Activated T-cell treated with anti-CD3 and anti-CD28 coated beads, Interleukin-2, amount 50 U/mL, for 4 hours (primary cell): ENCODE measurements at regions not wholly inside any gene's neighbourhood (a gene's known extent, or its start where the extent isn't known, plus 50 kb on each side); places are given as distances from the start of the nearest gene placed in this dataset.

Source experiments
- ATAC-seq, 2 donors: fragments of 200-7000 bp; cut with Tn5 transposase; one replicate each; pipeline ENCODE4 v1.10.0; 2021
- DNase-seq: peaks from one replicate; pipeline ENCODE4 v3.0.0-alpha.2; 2020
- H3K27me3 Mint-ChIP-seq: one replicate; pipeline ENCODE4 v1.8.0; 2021; ENCODE audit warnings: low read depth, mixed read lengths
- H3K36me3 Mint-ChIP-seq: one replicate; pipeline ENCODE4 v1.8.0; 2022; ENCODE audit warnings: mixed read lengths; ENCODE audit not compliant: insufficient read depth
- H3K4me1 Mint-ChIP-seq: one replicate; pipeline ENCODE4 v1.8.0; 2021; ENCODE audit warnings: low read depth, mixed read lengths
- H3K4me3 Mint-ChIP-seq: one replicate; pipeline ENCODE4 v1.8.0; 2021; ENCODE audit warnings: mild to moderate bottlenecking, moderate library complexity, mixed read lengths
- H3K9me3 Mint-ChIP-seq: one replicate; pipeline ENCODE4 v1.8.0; 2021; ENCODE audit warnings: mixed read lengths

- Mint-ChIP-seq H3K36me3 (no peaks in the 10 kb centered on the region), H3K9me3 (peaks cover 23% of the 10 kb centered on the region), H3K4me3 (no peak overlapping the region), H3K4me1 (no peaks in the 10 kb centered on the region), H3K27me3 (no peaks in the 10 kb centered on the region)
- no peak for DNase-seq
- no peak for ATAC-seq
Observed at GRCh38 chr18:29172756-29173067, 995.8 kb upstream of the CDH2 start.

GRCh38 chr18:29171892-29172755, 995.2 kb upstream of the CDH2 start:
- Mint-ChIP-seq H3K4me3 (no peak overlapping the region), H3K9me3 (peaks cover 26% of the 10 kb centered on the region), H3K36me3 (no peaks in the 10 kb centered on the region), H3K27me3 (no peaks in the 10 kb centered on the region), H3K4me1 (no peaks in the 10 kb centered on the region)
- ATAC-seq: no peak
- no peak for DNase-seq

- no peak for DNase-seq
- H3K4me1 Mint-ChIP-seq: no peaks in the 10 kb centered on the region
- no peak for ATAC-seq
- no peaks in the 10 kb centered on the region for H3K36me3 Mint-ChIP-seq
- H3K4me3 Mint-ChIP-seq: no peak overlapping the region
- no peaks in the 10 kb centered on the region for H3K27me3 Mint-ChIP-seq
- peaks cover 29% of the 10 kb centered on the region for H3K9me3 Mint-ChIP-seq
Observed at GRCh38 chr18:29169599-29169998, 992.7 kb upstream of the CDH2 start.

GRCh38 chr18:29164993-29165599, 988.2 kb upstream of the CDH2 start:
- no peaks in the 10 kb centered on the region for H3K36me3 Mint-ChIP-seq
- H3K4me1 Mint-ChIP-seq: no peaks in the 10 kb centered on the region
- peaks cover 25% of the 10 kb centered on the region for H3K9me3 Mint-ChIP-seq
- ATAC-seq (no peak), DNase-seq (no peak)
- H3K27me3 Mint-ChIP-seq: no peaks in the 10 kb centered on the region
- H3K4me3 Mint-ChIP-seq: no peak overlapping the region

GRCh38 chr18:29164020-29164706, 987.2 kb upstream of the CDH2 start:
- DNase-seq (no peak), ATAC-seq (no peak)
- no peak overlapping the region for H3K4me3 Mint-ChIP-seq
- no peaks in the 10 kb centered on the region for H3K27me3 Mint-ChIP-seq
- H3K9me3 Mint-ChIP-seq: peaks cover 23% of the 10 kb centered on the region
- no peaks in the 10 kb centered on the region for H3K36me3 Mint-ChIP-seq
- H3K4me1 Mint-ChIP-seq: no peaks in the 10 kb centered on the region

- Mint-ChIP-seq H3K4me3 (no peak overlapping the region), H3K4me1 (no peaks in the 10 kb centered on the region), H3K36me3 (no peaks in the 10 kb centered on the region), H3K27me3 (no peaks in the 10 kb centered on the region), H3K9me3 (peaks cover 19% of the 10 kb centered on the region)
- DNase-seq (no peak), ATAC-seq (no peak)
Observed at GRCh38 chr18:29163596-29163995, 986.7 kb upstream of the CDH2 start.

GRCh38 chr18:29161429-29161828, 984.5 kb upstream of the CDH2 start:
- Mint-ChIP-seq H3K36me3 (no peaks in the 10 kb centered on the region), H3K4me1 (no peaks in the 10 kb centered on the region), H3K9me3 (peaks cover 19% of the 10 kb centered on the region), H3K27me3 (no peaks in the 10 kb centered on the region), H3K4me3 (no peak overlapping the region)
- DNase-seq: no peak
- no peak for ATAC-seq

- DNase-seq (no peak), ATAC-seq (no peak)
- Mint-ChIP-seq H3K36me3 (no peaks in the 10 kb centered on the region), H3K4me3 (no peak overlapping the region), H3K27me3 (no peaks in the 10 kb centered on the region), H3K4me1 (no peaks in the 10 kb centered on the region), H3K9me3 (peaks cover 17% of the 10 kb centered on the region)
Observed at GRCh38 chr18:29160170-29160569, 983.2 kb upstream of the CDH2 start.

GRCh38 chr18:29157905-29158304, 981.0 kb upstream of the CDH2 start:
- H3K4me1 Mint-ChIP-seq: no peaks in the 10 kb centered on the region
- peaks cover 8% of the 10 kb centered on the region for H3K9me3 Mint-ChIP-seq
- no peak for ATAC-seq
- no peaks in the 10 kb centered on the region for H3K36me3 Mint-ChIP-seq
- no peaks in the 10 kb centered on the region for H3K27me3 Mint-ChIP-seq
- no peak for DNase-seq
- no peak overlapping the region for H3K4me3 Mint-ChIP-seq

GRCh38 chr18:29157057-29157780, 980.3 kb upstream of the CDH2 start:
- Mint-ChIP-seq H3K4me1 (no peaks in the 10 kb centered on the region), H3K9me3 (peaks cover 8% of the 10 kb centered on the region), H3K4me3 (no peak overlapping the region), H3K27me3 (no peaks in the 10 kb centered on the region), H3K36me3 (no peaks in the 10 kb centered on the region)
- DNase-seq (no peak), ATAC-seq (no peak)

GRCh38 chr18:29156531-29156930, 979.6 kb upstream of the CDH2 start:
- no peak for DNase-seq
- no peak for ATAC-seq
- peaks cover 8% of the 10 kb centered on the region for H3K9me3 Mint-ChIP-seq
- no peaks in the 10 kb centered on the region for H3K27me3 Mint-ChIP-seq
- no peaks in the 10 kb centered on the region for H3K4me1 Mint-ChIP-seq
- H3K36me3 Mint-ChIP-seq: no peaks in the 10 kb centered on the region
- H3K4me3 Mint-ChIP-seq: no peak overlapping the region

- no peaks in the 10 kb centered on the region for H3K27me3 Mint-ChIP-seq
- no peaks in the 10 kb centered on the region for H3K36me3 Mint-ChIP-seq
- peaks cover 8% of the 10 kb centered on the region for H3K9me3 Mint-ChIP-seq
- no peak overlapping the region for H3K4me3 Mint-ChIP-seq
- no peak for DNase-seq
- no peak for ATAC-seq
- no peaks in the 10 kb centered on the region for H3K4me1 Mint-ChIP-seq
Observed at GRCh38 chr18:29154758-29155725, 978.1 kb upstream of the CDH2 start.

- Mint-ChIP-seq H3K9me3 (peaks cover 12% of the 10 kb centered on the region), H3K36me3 (no peaks in the 10 kb centered on the region), H3K4me3 (no peak overlapping the region), H3K4me1 (no peaks in the 10 kb centered on the region), H3K27me3 (no peaks in the 10 kb centered on the region)
- DNase-seq (no peak), ATAC-seq (no peak)
Observed at GRCh38 chr18:29154196-29154757, 977.3 kb upstream of the CDH2 start.
